Stimulated activated CD8-positive, alpha-beta memory T cell treated with anti-CD3 and anti-CD28 coated beads, Interleukin-4, amount 100 ng/mL, for 4 hours (primary cell): ENCODE measurements at regions not wholly inside any gene's neighbourhood (a gene's known extent, or its start where the extent isn't known, plus 50 kb on each side); places are given as distances from the start of the nearest gene placed in this dataset.

Experiments used
- DNase-seq, 2 donors: peaks; one replicate each; pipeline ENCODE4 v3.0.0-alpha.2; 2020; ENCODE audit warnings: low read depth in 2 of 2, low spot score in 1 of 2

- DNase-seq = no peak
These were observed 193.1 kb downstream of the AXIN2 start for GRCh38 chr17:65368341-65368740.

- DNase-seq = peak in 1 of 2 donors; percentile 28
These were observed 195.2 kb downstream of the AXIN2 start for GRCh38 chr17:65366102-65366844.

GRCh38 chr17:65365169-65365568, 196.3 kb downstream of the AXIN2 start:
- no peak for DNase-seq

- DNase-seq = no peak
These were observed 197.0 kb downstream of the AXIN2 start for GRCh38 chr17:65364438-65364837.

GRCh38 chr17:65362826-65363225, 198.6 kb downstream of the AXIN2 start:
- no peak for DNase-seq

GRCh38 chr17:65360961-65361552, 200.4 kb downstream of the AXIN2 start:
- DNase-seq = no peak

- no peak for DNase-seq
These were observed 202.4 kb downstream of the AXIN2 start for GRCh38 chr17:65359016-65359415.

GRCh38 chr17:65356536-65356935, 204.9 kb downstream of the AXIN2 start:
- DNase-seq = no peak

GRCh38 chr17:65355246-65355645, 206.2 kb downstream of the AXIN2 start:
- no peak for DNase-seq

- DNase-seq = no peak
These were observed 211.5 kb downstream of the AXIN2 start for GRCh38 chr17:65349916-65350315.

GRCh38 chr17:65346166-65346565, 209.0 kb downstream of the RGS9 start:
- DNase-seq = no peak

- DNase-seq = peak in 1 of 2 donors; percentile 29
These were observed 208.3 kb downstream of the RGS9 start for GRCh38 chr17:65345261-65346005.

GRCh38 chr17:65340401-65340800, 203.2 kb downstream of the RGS9 start:
- no peak for DNase-seq

GRCh38 chr17:65334406-65334805, 197.2 kb downstream of the RGS9 start:
- DNase-seq = no peak

GRCh38 chr17:65332779-65333178, 195.6 kb downstream of the RGS9 start:
- DNase-seq = no peak

GRCh38 chr17:65332375-65332774, 195.2 kb downstream of the RGS9 start:
- no peak for DNase-seq

- no peak for DNase-seq
These were observed 191.4 kb downstream of the RGS9 start for GRCh38 chr17:65328567-65328966.

GRCh38 chr17:65324611-65325342, 187.6 kb downstream of the RGS9 start:
- no peak for DNase-seq

- DNase-seq = no peak
These were observed 185.9 kb downstream of the RGS9 start for GRCh38 chr17:65323049-65323448.

GRCh38 chr17:65320820-65321219, 183.7 kb downstream of the RGS9 start:
- no peak for DNase-seq

- no peak for DNase-seq
These were observed 177.0 kb downstream of the RGS9 start for GRCh38 chr17:65314212-65314611.
